CD14-positive monocyte (primary cell): ENCODE measurements at regions not wholly inside any gene's neighbourhood (a gene's known extent, or its start where the extent isn't known, plus 50 kb on each side); places are given as distances from the start of the nearest gene placed in this dataset.

Experiments
- DNase-seq, 3 donors: peaks; one replicate each; pipeline ENCODE4 v3.0.0-alpha.2; 2011 to 2022
- H2AFZ ChIP-seq: 2 replicates; pipeline ENCODE4 v1.6.0; 2012; ENCODE audit warnings: mild to moderate bottlenecking, low read depth, low read length, inconsistent platforms; ENCODE audit not compliant: insufficient read depth, poor library complexity, severe bottlenecking
- H3K27ac ChIP-seq, 2 donors: 1 replicate in 1 of 2; 2 replicates in 1 of 2; pipeline ENCODE4 v1.5.1; 2012 to 2013; ENCODE audit warnings: low read length in 2 of 2, control low read depth in 1 of 2, inconsistent platforms in 1 of 2, low read depth in 1 of 2, mild to moderate bottlenecking in 1 of 2
- H3K27me3 ChIP-seq, 2 donors: one replicate each; pipeline versions ENCODE4 v1.6.0 to v1.6.1; 2011 to 2013; ENCODE audit warnings: low read length in 2 of 2; ENCODE audit not compliant: control insufficient read depth in 2 of 2, insufficient read depth in 2 of 2
- H3K36me3 ChIP-seq, 2 donors: replicated peaks in 1 of 2; 1 replicate in 1 of 2; 2 replicates in 1 of 2; pipeline versions ENCODE4 v1.5.1 to v1.6.1; 2012 to 2013; ENCODE audit warnings: low read length in 2 of 2, control low read depth in 1 of 2, inconsistent platforms in 1 of 2, mild to moderate bottlenecking in 1 of 2; ENCODE audit not compliant: insufficient read depth in 2 of 2, control insufficient read depth in 1 of 2
- H3K4me1 ChIP-seq, 2 donors: 1 replicate in 1 of 2; 2 replicates in 1 of 2; pipeline versions ENCODE4 v1.5.1 to v1.6.1; 2012 to 2013; ENCODE audit warnings: low read length in 2 of 2, control low read depth in 1 of 2, inconsistent platforms in 1 of 2, mild to moderate bottlenecking in 1 of 2, moderate library complexity in 1 of 2; ENCODE audit not compliant: insufficient read depth in 2 of 2, control insufficient read depth in 1 of 2
- H3K4me2 ChIP-seq: replicated peaks from 2 replicates; pipeline ENCODE3; 2012; ENCODE audit warnings: low read length, moderate library complexity, mild to moderate bottlenecking; ENCODE audit not compliant: poor library complexity, severe bottlenecking; ENCODE audit errors: extremely low read depth
- H3K4me3 ChIP-seq, 3 experiments: fragments of 200-600 bp in 1 of 3; sonication (generic) in 1 of 3; replicated peaks in 1 of 3; 1 replicate in 2 of 3; 2 replicates in 1 of 3; pipeline ENCODE4 v1.5.1; 2011 to 2013; ENCODE audit warnings: low read length in 3 of 3, mild to moderate bottlenecking in 3 of 3, control low read depth in 2 of 3, low read depth in 2 of 3, inconsistent platforms in 1 of 3, moderate library complexity in 1 of 3
- H3K79me2 ChIP-seq: 2 replicates; pipeline ENCODE4 v1.6.0; 2012; ENCODE audit warnings: mild to moderate bottlenecking, control low read depth, inconsistent platforms, low read length, moderate library complexity; ENCODE audit not compliant: insufficient read depth
- H3K9ac ChIP-seq: 2 replicates; pipeline ENCODE4 v1.6.0; 2017; ENCODE audit warnings: low read length, mild to moderate bottlenecking; ENCODE audit not compliant: insufficient read depth, poor library complexity, severe bottlenecking
- H3K9me3 ChIP-seq, 2 donors: replicated peaks in 1 of 2; 1 replicate in 1 of 2; 2 replicates in 1 of 2; pipeline versions ENCODE4 v1.5.1 to v1.6.1; 2012 to 2013; ENCODE audit warnings: low read length in 2 of 2, control low read depth in 1 of 2; ENCODE audit not compliant: control insufficient read depth in 1 of 2, insufficient read depth in 1 of 2
- H4K20me1 ChIP-seq: 2 replicates; pipeline ENCODE4 v1.6.0; 2012; ENCODE audit warnings: mild to moderate bottlenecking, low read length, control low read depth, moderate library complexity; ENCODE audit not compliant: insufficient read depth
- H3K27ac Mint-ChIP-seq, 7 donors: one replicate each; pipeline ENCODE4 v1.8.0; 2020; ENCODE audit warnings: mild to moderate bottlenecking in 7 of 7, mixed read lengths in 7 of 7, moderate library complexity in 6 of 7, inconsistent platforms in 2 of 7
- H3K27me3 Mint-ChIP-seq, 3 donors: one replicate each; pipeline ENCODE4 v1.8.0; 2021 to 2022; ENCODE audit warnings: low read depth in 3 of 3, mild to moderate bottlenecking in 3 of 3, mixed read lengths in 3 of 3, moderate library complexity in 3 of 3, inconsistent platforms in 1 of 3
- H3K36me3 Mint-ChIP-seq, 2 donors: one replicate each; pipeline ENCODE4 v1.8.0; 2020; ENCODE audit warnings: mixed read lengths in 2 of 2, inconsistent platforms in 1 of 2, mild to moderate bottlenecking in 1 of 2
- H3K4me1 Mint-ChIP-seq: one replicate; pipeline ENCODE4 v1.8.0; 2020; ENCODE audit warnings: mild to moderate bottlenecking, mixed read lengths
- H3K4me3 Mint-ChIP-seq, 2 donors: one replicate each; pipeline ENCODE4 v1.8.0; 2020; ENCODE audit warnings: mild to moderate bottlenecking in 2 of 2, mixed read lengths in 2 of 2, moderate library complexity in 1 of 2
- H3K9me3 Mint-ChIP-seq, 7 donors: one replicate each; pipeline ENCODE4 v1.8.0; 2020 to 2022; ENCODE audit warnings: mixed read lengths in 7 of 7, mild to moderate bottlenecking in 6 of 7, moderate library complexity in 6 of 7, inconsistent platforms in 2 of 7
- WGBS: methylation state at CpG from one replicate; pipeline ENCODE4 v1.1.5; 2013; ENCODE audit warnings: missing lambda C conversion rate; ENCODE audit not compliant: insufficient coverage; 5-methylcytosine and 5-hydroxymethylcytosine counted together
- intact Hi-C, 2 donors: fragments of 100-400 bp; cut with micrococcal nuclease; formaldehyde crosslinking; loops; one replicate each; pipeline versions ENCODE4 v1.15.0 to v1.15.1; 2023
- TF ChIP-seq, protein P1 (sequence below): fragments of 200-600 bp; IDR thresholded peaks from one replicate; pipeline ENCODE4 v1.8.0; 2022; ENCODE audit warnings: antibody characterized with exemption, mild to moderate bottlenecking

GRCh38 chr15:98381446-98381845, 266.9 kb upstream of the IGF1R start:
- H3K4me2 ChIP-seq: no peak overlapping the region
- H3K9me3 Mint-ChIP-seq: peaks cover 0 to 13% (median 4%) of the 10 kb centered on the region in 7 donors
- H3K4me3 Mint-ChIP-seq: no peak overlapping the region
- no peaks in the 10 kb centered on the region for H3K4me1 Mint-ChIP-seq
- H3K79me2 ChIP-seq: no peaks in the 10 kb centered on the region
- no peak overlapping the region for H3K4me3 ChIP-seq
- no peak for DNase-seq
- 87% methylated on average over 2 of the region's 2 CpGs for WGBS
- H3K36me3 ChIP-seq: no peaks in the 10 kb centered on the region
- no peaks in the 10 kb centered on the region for H3K27me3 ChIP-seq
- intact Hi-C loops: no loop called here
- H3K4me1 ChIP-seq: no peaks in the 10 kb centered on the region
- no peak overlapping the region for H3K27ac ChIP-seq
- H4K20me1 ChIP-seq: no peaks in the 10 kb centered on the region
- no peak overlapping the region for H3K9ac ChIP-seq
- no peak overlapping the region for H2AFZ ChIP-seq
- peaks cover 0 to 10% (median 2%) of the 10 kb centered on the region in 3 donors for H3K27me3 Mint-ChIP-seq
- H3K9me3 ChIP-seq: no peaks in the 10 kb centered on the region
- TF ChIP-seq, protein P1, sequence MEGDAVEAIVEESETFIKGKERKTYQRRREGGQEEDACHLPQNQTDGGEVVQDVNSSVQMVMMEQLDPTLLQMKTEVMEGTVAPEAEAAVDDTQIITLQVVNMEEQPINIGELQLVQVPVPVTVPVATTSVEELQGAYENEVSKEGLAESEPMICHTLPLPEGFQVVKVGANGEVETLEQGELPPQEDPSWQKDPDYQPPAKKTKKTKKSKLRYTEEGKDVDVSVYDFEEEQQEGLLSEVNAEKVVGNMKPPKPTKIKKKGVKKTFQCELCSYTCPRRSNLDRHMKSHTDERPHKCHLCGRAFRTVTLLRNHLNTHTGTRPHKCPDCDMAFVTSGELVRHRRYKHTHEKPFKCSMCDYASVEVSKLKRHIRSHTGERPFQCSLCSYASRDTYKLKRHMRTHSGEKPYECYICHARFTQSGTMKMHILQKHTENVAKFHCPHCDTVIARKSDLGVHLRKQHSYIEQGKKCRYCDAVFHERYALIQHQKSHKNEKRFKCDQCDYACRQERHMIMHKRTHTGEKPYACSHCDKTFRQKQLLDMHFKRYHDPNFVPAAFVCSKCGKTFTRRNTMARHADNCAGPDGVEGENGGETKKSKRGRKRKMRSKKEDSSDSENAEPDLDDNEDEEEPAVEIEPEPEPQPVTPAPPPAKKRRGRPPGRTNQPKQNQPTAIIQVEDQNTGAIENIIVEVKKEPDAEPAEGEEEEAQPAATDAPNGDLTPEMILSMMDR: no peak
- no peaks in the 10 kb centered on the region for H3K36me3 Mint-ChIP-seq
- no peak overlapping the region for H3K27ac Mint-ChIP-seq

DNA sequence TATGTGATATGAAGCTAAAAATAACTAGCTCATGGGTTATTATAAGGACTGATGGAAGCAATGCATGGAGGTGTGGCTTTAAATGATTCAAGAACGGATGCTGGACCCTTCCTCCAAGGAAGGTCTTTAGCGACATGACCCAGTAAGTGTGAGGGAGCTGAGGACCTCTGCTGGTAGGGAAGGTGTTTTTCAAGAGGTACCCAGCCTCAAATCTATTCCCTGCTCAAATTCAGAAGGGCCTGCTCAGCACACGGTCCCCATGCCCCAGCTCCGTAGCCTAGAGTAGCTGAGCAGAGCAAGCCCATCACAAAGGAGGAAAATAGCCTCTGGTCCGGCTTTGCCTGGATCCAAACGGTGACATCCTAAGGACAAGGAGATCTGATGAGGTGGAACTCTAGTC, 266.2 kb upstream of the IGF1R start:
- Histone ChIP-seq H3K4me1 (no peaks in the 10 kb centered on the region), H3K27ac (no peak overlapping the region), H3K27me3 (no peaks in the 10 kb centered on the region), H3K36me3 (no peaks in the 10 kb centered on the region), H2AFZ (no peak overlapping the region), H3K4me2 (no peak overlapping the region), H3K9me3 (no peaks in the 10 kb centered on the region), H3K9ac (no peak overlapping the region), H3K79me2 (no peaks in the 10 kb centered on the region), H4K20me1 (no peaks in the 10 kb centered on the region), H3K4me3 (no peak overlapping the region)
- TF ChIP-seq, protein P1: no peak
- no peak overlapping the region for H3K4me3 Mint-ChIP-seq
- H3K27ac Mint-ChIP-seq: no peak overlapping the region
- no peaks in the 10 kb centered on the region for H3K4me1 Mint-ChIP-seq
- intact Hi-C loops: no loop called here
- WGBS: no CpG with 5 or more reads among the region's 6 CpGs
- H3K27me3 Mint-ChIP-seq: peaks cover 0 to 13% (median 2%) of the 10 kb centered on the region in 3 donors
- no peaks in the 10 kb centered on the region for H3K36me3 Mint-ChIP-seq
- peaks cover 0 to 13% (median 4%) of the 10 kb centered on the region in 7 donors for H3K9me3 Mint-ChIP-seq
- DNase-seq: no peak
